A673 (cell line): ENCODE measurements at regions not wholly inside any gene's neighbourhood (a gene's known extent, or its start where the extent isn't known, plus 50 kb on each side); places are given as distances from the start of the nearest gene placed in this dataset.

Experiments used
- EZH2 ChIP-seq: fragments of 200-600 bp; sonication (generic); IDR thresholded peaks from 2 replicates; pipeline ENCODE4 v1.6.1; 2017; ENCODE audit warnings: borderline replicate concordance, low read depth, mild to moderate bottlenecking, mixed read lengths, antibody characterized with exemption, low read length; ENCODE audit not compliant: poor library complexity, severe bottlenecking
- TF ChIP-seq, protein P1 (sequence below): fragments of 300-800, 200-600 bp; sonication (generic); conservative IDR thresholded peaks from 2 replicates; pipeline ENCODE4 v1.5.1; 2017; ENCODE audit warnings: low read depth, mild to moderate bottlenecking, antibody characterized with exemption, low read length, moderate library complexity, mixed read lengths

- TF ChIP-seq, protein P1, sequence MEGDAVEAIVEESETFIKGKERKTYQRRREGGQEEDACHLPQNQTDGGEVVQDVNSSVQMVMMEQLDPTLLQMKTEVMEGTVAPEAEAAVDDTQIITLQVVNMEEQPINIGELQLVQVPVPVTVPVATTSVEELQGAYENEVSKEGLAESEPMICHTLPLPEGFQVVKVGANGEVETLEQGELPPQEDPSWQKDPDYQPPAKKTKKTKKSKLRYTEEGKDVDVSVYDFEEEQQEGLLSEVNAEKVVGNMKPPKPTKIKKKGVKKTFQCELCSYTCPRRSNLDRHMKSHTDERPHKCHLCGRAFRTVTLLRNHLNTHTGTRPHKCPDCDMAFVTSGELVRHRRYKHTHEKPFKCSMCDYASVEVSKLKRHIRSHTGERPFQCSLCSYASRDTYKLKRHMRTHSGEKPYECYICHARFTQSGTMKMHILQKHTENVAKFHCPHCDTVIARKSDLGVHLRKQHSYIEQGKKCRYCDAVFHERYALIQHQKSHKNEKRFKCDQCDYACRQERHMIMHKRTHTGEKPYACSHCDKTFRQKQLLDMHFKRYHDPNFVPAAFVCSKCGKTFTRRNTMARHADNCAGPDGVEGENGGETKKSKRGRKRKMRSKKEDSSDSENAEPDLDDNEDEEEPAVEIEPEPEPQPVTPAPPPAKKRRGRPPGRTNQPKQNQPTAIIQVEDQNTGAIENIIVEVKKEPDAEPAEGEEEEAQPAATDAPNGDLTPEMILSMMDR: no peak
- no peak for TF ChIP-seq EZH2
Observed at GRCh38 chr11:134784046-134784445, 372.0 kb upstream of the B3GAT1 start.
